GM19397 (cell line): ENCODE measurements at regions not wholly inside any gene's neighbourhood (a gene's known extent, or its start where the extent isn't known, plus 50 kb on each side); places are given as distances from the start of the nearest gene placed in this dataset.
"Not testable (repeated sequence)": the region's sequence is repeated elsewhere in the genome, so short reads cannot be mapped to it uniquely, and the experiment has no call there.

Experiments used
- ATAC-seq: cut with Tn5 transposase; IDR thresholded peaks from one replicate; pipeline ENCODE4 v1.9.1; 2021; ENCODE audit warnings: mild to moderate bottlenecking, moderate library complexity; ENCODE audit not compliant: unreplicated experiment

GRCh38 chr17:27200476-27200875 is 93.4 kb upstream of the WSB1 start:
- no peak for ATAC-seq

DNA sequence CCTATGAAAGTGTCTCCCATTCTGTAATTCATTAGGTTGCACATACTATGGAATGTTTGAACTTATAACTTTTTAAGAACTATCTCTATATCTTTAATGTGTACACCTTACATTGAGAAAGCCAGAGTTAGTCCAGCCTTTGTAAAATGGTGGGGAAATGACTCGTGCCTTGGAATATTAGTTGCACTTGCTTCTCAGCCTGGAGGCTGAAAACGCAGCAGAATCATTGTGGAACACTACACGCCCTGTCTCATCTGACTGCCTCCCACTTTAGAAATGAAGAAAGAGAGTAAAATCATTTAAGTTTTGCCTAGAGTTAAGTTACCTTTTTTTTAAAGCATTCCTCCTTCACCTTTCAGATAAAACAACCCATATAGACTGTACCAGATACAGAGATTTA is 90.7 kb upstream of the WSB1 start:
- ATAC-seq, result no peak

DNA sequence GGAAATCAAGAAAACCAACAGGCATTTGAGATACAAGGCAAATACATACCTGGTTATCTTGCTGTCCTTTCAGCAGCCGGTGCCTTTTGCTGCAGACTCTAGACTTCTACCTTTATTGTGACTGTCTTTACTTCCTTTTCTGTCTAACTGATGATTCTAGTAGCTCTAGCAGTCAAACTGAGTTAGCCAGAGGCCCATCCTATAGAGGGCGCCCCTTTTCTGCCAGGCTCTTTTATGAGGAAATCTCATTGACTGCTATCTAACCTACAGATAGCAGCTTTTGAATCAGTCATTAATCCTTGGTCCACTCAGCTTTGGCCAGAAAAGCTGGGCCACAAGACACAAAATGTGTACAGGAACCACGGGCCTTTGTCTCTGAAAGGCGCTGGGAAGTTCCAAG is 87.5 kb upstream of the WSB1 start:
- no peak for ATAC-seq

DNA sequence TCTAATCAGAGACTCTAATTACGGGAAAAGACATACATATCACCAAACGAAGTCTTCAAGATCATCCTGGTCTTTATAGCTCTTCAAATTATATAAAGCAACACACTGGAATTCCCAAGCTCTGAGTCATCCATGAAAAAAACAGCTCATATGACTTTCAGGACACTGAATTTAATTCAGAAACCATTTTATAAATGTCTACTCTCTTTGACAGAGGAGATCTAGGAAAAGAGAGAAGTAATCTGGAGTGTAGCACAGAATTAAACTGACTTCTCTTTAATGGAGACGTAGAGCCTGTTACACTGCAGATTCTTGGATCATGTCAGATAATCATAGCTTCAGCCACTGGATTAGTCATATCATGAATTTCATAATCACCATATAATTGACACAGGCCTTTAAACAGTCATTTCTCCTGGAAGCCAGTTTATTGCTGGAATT is 86.8 kb upstream of the WSB1 start:
- no peak for ATAC-seq

DNA sequence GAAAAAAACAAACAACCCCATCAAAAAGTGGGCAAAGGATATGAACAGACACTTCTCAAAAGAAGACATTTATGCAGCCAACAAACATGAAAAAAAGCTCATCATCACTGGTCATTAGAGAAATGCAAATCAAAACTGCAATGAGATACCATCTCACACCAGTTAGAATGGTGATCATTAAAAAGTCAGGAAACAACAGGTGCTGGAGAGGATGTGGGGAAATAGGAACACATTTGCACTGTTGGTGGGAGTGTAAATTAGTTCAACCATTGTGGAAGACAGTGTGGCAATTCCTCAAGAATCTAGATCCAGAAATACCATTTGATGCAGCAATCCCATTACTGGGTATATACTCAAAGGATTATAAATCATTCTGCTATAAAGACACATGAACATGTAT is 85.5 kb upstream of the WSB1 start:
- ATAC-seq, result not testable (repeated sequence)

DNA sequence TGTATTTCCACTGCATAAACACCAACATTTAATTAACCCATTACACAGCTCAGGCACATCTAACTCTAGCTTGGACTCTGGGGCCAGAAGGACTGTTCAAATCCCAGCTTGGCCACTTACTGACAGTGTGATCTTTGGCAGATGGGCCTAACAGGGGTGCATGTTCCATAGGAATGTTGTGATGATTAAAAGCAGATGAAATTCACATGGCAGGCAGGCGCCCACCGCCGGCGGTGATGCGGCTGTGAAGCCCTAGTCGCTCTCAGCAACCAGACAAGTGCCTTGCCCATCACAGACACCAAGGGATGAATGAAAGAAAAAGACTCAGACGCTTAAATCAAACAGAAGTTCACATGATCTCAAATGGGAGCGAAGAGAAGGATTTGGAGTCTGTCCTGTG is 84.6 kb upstream of the WSB1 start:
- ATAC-seq, result no peak

DNA sequence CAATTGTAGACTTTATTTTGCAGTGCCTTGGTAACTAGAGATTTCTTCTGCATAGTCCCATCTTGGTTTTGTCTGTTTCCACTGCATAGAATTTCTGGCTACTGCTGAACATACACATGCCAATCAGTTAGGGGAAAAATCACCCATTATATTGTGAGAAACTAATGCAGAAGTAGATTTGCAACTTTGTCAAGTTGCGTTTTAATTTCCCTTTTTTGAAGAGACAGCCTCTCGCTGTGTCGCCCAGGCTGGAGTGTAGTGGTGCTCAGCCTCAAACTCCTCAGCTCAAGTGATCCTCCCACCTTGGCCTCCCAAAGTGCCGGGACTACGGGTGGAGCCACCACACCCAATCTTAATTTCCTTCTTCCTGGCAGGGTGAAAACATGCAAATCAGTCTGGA is 83.1 kb upstream of the WSB1 start:
- ATAC-seq, result not testable (repeated sequence)

- no peak for ATAC-seq
Measured at GRCh38 chr17:27216836-27217235, 77.1 kb upstream of the WSB1 start.

- peak; percentile 76 for ATAC-seq
Measured at GRCh38 chr17:27217631-27218030, 76.3 kb upstream of the WSB1 start.

DNA sequence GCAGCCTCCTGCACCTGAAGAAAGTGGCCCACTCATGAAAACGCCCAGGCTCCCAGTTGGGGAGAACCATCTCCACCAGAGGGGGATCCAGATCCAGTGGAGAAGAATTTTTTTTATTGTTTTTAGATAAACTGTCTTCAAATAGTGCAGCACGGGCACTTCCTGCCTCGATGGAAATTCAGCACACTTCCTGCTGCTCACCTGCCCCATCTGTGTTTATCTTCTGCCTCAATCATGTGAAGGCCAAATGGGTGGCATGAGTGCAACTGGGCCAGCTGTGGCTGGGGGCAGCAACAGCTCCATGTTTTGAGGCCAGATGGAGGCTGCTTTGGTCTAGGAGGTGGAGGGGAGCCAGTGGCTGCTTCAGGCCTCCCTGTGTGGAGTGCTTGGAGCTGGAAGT is 75.9 kb upstream of the WSB1 start:
- no peak for ATAC-seq

DNA sequence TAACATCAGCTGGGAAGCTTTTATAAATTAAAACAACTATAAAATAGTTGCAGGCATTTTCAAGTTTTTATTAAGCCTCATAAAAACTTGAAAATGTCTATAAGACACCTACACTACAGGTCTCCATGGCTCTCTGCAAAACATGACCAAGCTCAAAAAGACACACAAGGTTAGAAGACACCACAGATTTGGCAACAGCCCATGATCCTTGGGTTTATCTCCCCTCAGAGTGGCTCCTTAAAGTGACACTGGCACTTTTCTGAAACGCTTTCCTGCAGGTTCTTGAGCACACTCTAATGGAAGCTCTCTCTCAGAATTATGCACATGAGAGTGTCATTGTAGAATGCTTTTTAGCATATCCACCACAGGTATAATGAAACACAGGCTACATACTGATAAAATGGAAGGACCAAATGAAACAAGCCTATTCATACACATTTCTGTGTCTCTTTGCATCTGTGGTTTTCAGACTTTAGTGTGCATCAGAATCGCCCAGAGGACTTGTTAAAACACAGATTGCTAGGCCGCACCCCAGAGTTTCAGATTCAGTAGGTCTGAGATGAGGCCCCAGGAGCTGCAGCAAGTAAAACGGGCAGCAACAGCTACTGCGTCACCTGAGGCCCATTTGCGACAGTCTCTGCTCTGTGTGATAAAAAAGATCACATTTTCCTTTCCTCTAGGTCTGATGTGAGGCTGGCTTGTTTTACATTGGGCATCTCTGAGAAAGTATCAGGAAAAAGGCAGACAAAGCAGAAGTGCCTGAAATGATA is 75.0 kb upstream of the WSB1 start:
- peak; percentile 62 for ATAC-seq

DNA sequence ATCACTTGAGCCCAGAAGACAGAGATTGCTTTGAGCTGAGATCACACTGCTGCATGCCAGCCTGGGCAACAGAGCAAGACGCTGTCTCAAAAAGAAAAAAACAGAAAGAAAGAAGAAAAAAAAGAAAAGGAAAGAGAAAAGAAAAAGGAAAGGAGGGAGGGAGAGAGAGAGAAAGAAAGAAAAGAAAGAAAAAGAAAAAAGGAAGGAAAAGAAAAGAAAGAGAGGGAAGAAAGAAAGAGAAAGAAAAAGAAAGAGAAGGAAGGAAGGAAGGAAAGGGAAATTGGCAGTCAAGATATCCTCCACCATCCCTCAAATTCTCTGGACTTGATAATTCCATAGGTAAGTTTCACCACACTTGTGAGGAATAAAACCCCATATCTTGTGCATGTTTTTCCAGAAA is 71.4 kb upstream of the WSB1 start:
- no peak for ATAC-seq

GRCh38 chr17:27224526-27225315 is 69.2 kb upstream of the WSB1 start:
- ATAC-seq, result no peak

- no peak for ATAC-seq
Measured at GRCh38 chr17:27226611-27227230, 67.2 kb upstream of the WSB1 start.

- ATAC-seq, result no peak
Measured at GRCh38 chr17:27230996-27231395, 62.9 kb upstream of the WSB1 start.

DNA sequence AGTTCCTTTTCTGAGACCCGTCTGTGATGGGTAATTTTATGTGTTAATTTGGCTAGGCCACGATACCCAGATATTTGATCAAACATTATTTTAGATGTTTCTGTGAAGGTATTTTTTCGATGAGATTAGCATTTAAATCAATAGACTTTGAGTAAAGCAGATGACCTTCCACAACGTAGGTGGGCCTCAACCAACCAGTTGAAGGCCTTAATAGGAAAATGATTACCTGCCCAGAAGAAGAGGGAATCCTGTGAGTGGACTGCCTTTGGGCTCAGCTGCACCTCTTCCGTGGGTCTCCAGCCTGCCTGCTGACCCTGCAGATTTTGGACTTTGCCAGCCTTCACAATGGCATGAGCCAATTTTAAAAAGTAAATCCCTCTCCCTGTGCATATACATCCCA is 61.6 kb upstream of the WSB1 start:
- ATAC-seq, result no peak

DNA sequence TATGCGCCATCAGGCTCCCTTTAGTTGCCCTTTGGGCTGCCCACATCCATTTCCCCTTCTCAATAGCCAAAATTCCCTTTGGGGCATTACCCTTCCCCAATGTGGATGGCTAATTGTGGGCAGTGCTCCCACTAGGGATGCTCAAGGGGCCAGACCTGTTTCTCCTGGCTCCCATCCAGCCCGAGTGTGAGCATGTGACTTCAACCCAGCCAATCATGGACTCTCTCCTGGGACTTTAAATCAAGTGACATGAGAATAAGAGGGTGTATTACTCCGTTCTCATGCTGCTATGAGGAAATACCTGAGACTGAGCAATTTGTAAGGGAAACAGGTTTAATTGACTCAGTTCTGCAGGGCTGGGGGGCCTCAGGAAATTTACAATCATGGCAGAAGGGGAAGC is 60.9 kb upstream of the WSB1 start:
- no peak for ATAC-seq

DNA sequence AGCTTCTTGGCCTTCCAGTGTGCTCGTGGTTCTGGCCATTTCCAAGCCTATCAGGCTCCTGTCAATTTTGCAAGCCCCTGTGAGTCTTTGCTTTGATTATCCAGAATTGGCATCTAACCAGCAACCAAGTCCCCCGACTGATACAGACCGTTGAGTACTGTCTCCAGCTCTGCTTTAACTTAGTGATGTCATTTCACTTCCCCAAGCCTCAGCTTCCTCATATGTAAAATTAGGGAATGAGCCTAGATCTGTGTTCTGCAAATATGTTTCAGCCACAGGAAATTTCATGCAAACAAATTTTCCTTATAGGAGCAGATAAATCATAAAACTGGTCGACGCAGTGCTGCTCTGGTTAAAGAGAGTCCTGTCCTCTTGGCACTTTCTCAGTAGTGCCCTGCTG is 60.1 kb upstream of the WSB1 start:
- ATAC-seq, result no peak

DNA sequence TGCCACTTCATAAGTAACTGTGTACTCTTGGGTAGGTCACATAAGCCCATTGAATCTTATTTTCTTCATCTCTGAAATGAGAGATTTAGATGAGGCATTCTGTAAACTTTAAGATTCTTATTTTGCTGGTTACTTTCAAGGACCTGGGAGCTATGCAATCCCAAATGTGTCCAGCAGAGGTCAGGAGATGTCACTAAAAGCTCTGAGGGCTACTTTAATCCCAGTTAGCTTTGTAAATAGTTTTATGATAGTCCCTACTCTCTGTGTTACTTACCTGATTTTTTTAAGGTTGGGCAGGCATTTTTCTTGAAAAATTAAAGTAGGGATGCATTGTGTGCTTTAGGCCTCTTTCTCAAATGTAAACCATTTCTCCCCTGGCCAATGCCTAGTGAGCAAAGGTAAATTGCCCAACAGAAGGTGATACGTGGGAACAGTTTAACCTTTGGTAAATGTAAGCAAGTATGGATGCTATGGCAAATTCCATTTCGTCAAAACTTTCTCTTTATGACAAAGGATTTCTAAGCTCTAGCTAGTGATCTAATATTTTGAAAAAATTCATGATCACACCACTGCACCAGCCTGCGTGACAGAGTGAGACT is 57.1 kb upstream of the WSB1 start:
- no peak for ATAC-seq

- no peak for ATAC-seq
Measured at GRCh38 chr17:27237890-27238289, 56.0 kb upstream of the WSB1 start.

DNA sequence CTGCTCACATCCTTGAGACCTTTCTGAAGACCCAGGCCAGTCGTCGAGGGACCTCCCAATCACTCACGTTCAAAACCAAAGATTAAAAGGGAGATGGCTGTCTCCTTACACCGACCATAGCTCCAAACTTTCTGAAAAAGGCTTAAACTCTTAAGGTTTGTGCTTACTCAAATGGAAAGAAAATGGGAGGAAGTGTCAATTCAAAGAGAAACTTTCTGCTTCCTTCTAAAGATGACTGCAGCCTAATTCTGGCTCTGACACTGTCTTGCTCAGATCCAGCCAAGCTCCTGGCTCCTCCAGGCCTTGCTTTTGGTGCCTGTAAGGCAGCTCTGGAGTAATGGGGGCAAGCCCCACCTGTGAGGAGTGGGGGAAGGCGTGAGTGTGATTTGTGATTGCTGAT is 54.9 kb upstream of the WSB1 start:
- peak; percentile 47 for ATAC-seq

DNA sequence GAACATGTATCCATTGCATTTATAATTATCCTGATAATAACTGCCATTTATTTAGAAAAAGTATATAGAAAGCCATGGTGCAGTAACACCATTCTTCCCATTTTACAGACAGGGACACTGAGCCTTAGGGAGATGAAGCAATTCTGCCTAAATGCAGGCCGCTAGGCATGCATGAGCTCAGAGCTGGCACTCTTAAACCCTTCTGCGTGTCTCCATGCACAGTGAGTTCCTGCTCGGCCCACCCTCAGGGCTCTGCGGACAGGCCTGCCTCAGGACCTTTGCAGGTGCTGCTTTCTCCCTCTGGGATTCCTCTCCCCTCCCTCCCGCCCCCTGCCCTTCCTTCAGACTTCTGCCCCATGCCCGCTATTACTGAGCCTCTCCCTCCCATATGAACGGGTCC is 54.3 kb upstream of the WSB1 start:
- no peak for ATAC-seq
